ENCODE measurements at regions not wholly inside any gene's neighbourhood (a gene's known extent, or its start where the extent isn't known, plus 50 kb on each side); places are given as distances from the start of the nearest gene placed in this dataset.

- no peak for TF ChIP-seq CTCF (IDR thresholded peaks at IDR 0.05; ENCODE audit: insufficient read depth, low read depth, low read length)
- CTCF ChIA-PET, result interaction anchor here (1.9 kb wide), 1 partner anchor 8 kb away, joined by 5 read pairs; no protein-coding TSS in a partner anchor
- DNase-seq (ENCODE audit: low read depth), result no peak
- POLR2A ChIA-PET, result interaction anchor here (1.2 kb wide), 1 partner anchor 12 kb away, joined by 3 read pairs; no protein-coding TSS in a partner anchor
- H3K4me3 ChIP-seq (ENCODE audit: low read depth, low read length), result no peak overlapping the region
- no peaks in the 10 kb centered on the region for H3K36me3 ChIP-seq (ENCODE audit: control insufficient read depth, insufficient read depth, low read length)
- no peaks in the 10 kb centered on the region for H3K27me3 ChIP-seq (ENCODE audit: control insufficient read depth, insufficient read depth, low read length)
These were observed 274.4 kb downstream of the LRIG3 start for GRCh38 chr12:58645946-58646345.

GRCh38 chr12:58647495-58647894 lies 272.8 kb downstream of the LRIG3 start:
- no peak for TF ChIP-seq CTCF (IDR thresholded peaks at IDR 0.05; ENCODE audit: insufficient read depth, low read depth, low read length)
- H3K27me3 ChIP-seq (ENCODE audit: control insufficient read depth, insufficient read depth, low read length), result no peaks in the 10 kb centered on the region
- H3K4me3 ChIP-seq (ENCODE audit: low read depth, low read length), result no peak overlapping the region
- H3K36me3 ChIP-seq (ENCODE audit: control insufficient read depth, insufficient read depth, low read length), result no peaks in the 10 kb centered on the region
- DNase-seq (ENCODE audit: low read depth), result no peak
- ChIA-PET POLR2A (no interaction called here), CTCF (interaction anchor here (1.9 kb wide), 1 partner anchor 10 kb away, joined by 5 read pairs; no protein-coding TSS in a partner anchor)

GRCh38 chr12:58648176-58648575 lies 272.1 kb downstream of the LRIG3 start:
- Histone ChIP-seq H3K27me3 (ENCODE audit: control insufficient read depth, insufficient read depth, low read length) (no peaks in the 10 kb centered on the region), H3K4me3 (ENCODE audit: low read depth, low read length) (no peak overlapping the region), H3K36me3 (ENCODE audit: control insufficient read depth, insufficient read depth, low read length) (no peaks in the 10 kb centered on the region)
- ChIA-PET CTCF (no interaction called here), POLR2A (no interaction called here)
- no peak for DNase-seq (ENCODE audit: low read depth)
- TF ChIP-seq CTCF (IDR thresholded peaks at IDR 0.05; ENCODE audit: insufficient read depth, low read depth, low read length), result no peak

GRCh38 chr12:58651850-58652249 lies 268.5 kb downstream of the LRIG3 start:
- DNase-seq (ENCODE audit: low read depth), result no peak
- no peak overlapping the region for H3K4me3 ChIP-seq (ENCODE audit: low read depth, low read length)
- POLR2A ChIA-PET, result no interaction called here
- H3K27me3 ChIP-seq (ENCODE audit: control insufficient read depth, insufficient read depth, low read length), result no peaks in the 10 kb centered on the region
- no peaks in the 10 kb centered on the region for H3K36me3 ChIP-seq (ENCODE audit: control insufficient read depth, insufficient read depth, low read length)
- CTCF ChIA-PET, result interaction anchor here (0.6 kb wide), 1 partner anchor 8 kb away, joined by 3 read pairs; no protein-coding TSS in a partner anchor
- no peak for TF ChIP-seq CTCF (IDR thresholded peaks at IDR 0.05; ENCODE audit: insufficient read depth, low read depth, low read length)

GRCh38 chr12:58654021-58654420 lies 266.3 kb downstream of the LRIG3 start:
- Histone ChIP-seq H3K27me3 (ENCODE audit: control insufficient read depth, insufficient read depth, low read length) (no peaks in the 10 kb centered on the region), H3K4me3 (ENCODE audit: low read depth, low read length) (no peak overlapping the region), H3K36me3 (ENCODE audit: control insufficient read depth, insufficient read depth, low read length) (no peaks in the 10 kb centered on the region)
- POLR2A ChIA-PET, result interaction anchor here (0.6 kb wide), 1 partner anchor 46 kb away, joined by 3 read pairs; no protein-coding TSS in a partner anchor
- CTCF ChIA-PET, result interaction anchor here (0.5 kb wide), 1 partner anchor 32 kb away, joined by 4 read pairs; no protein-coding TSS in a partner anchor
- DNase-seq (ENCODE audit: low read depth), result no peak
- TF ChIP-seq CTCF (IDR thresholded peaks at IDR 0.05; ENCODE audit: insufficient read depth, low read depth, low read length), result no peak
